ENCODE measurements at regions not wholly inside any gene's neighbourhood (a gene's known extent, or its start where the extent isn't known, plus 50 kb on each side); places are given as distances from the start of the nearest gene placed in this dataset.

GRCh38 chr1:189851806-189852367, 625.8 kb downstream of the BRINP3 start:
- no peak for DNase-seq

- peak; percentile 53 for DNase-seq
Measured at GRCh38 chr1:189859385-189859977, 618.2 kb downstream of the BRINP3 start.

GRCh38 chr1:189866606-189867005, 611.1 kb downstream of the BRINP3 start:
- DNase-seq: no peak

GRCh38 chr1:189868021-189868420, 609.6 kb downstream of the BRINP3 start:
- DNase-seq: no peak

GRCh38 chr1:189874715-189875435, 602.8 kb downstream of the BRINP3 start:
- no peak for DNase-seq

- DNase-seq: no peak
Measured at GRCh38 chr1:189880135-189880534, 597.5 kb downstream of the BRINP3 start.

GRCh38 chr1:189899686-189900425, 577.8 kb downstream of the BRINP3 start:
- DNase-seq: no peak

- DNase-seq: no peak
Measured at GRCh38 chr1:189904509-189904908, 573.2 kb downstream of the BRINP3 start.

GRCh38 chr1:189908113-189908512, 569.6 kb downstream of the BRINP3 start:
- DNase-seq: no peak

- no peak for DNase-seq
Measured at GRCh38 chr1:189921613-189922012, 556.1 kb downstream of the BRINP3 start.

- no peak for DNase-seq
Measured at GRCh38 chr1:189927641-189928040, 550.0 kb downstream of the BRINP3 start.

- no peak for DNase-seq
Measured at GRCh38 chr1:189929501-189930099, 548.1 kb downstream of the BRINP3 start.

- no peak for DNase-seq
Measured at GRCh38 chr1:189936861-189937260, 540.8 kb downstream of the BRINP3 start.

GRCh38 chr1:189939967-189940366, 537.7 kb downstream of the BRINP3 start:
- no peak for DNase-seq

GRCh38 chr1:189941922-189942321, 535.7 kb downstream of the BRINP3 start:
- no peak for DNase-seq

GRCh38 chr1:189958756-189959155, 518.9 kb downstream of the BRINP3 start:
- DNase-seq: no peak

GRCh38 chr1:189960769-189961168, 516.9 kb downstream of the BRINP3 start:
- no peak for DNase-seq

- no peak for DNase-seq
Measured at GRCh38 chr1:189962181-189962580, 515.5 kb downstream of the BRINP3 start.

- no peak for DNase-seq
Measured at GRCh38 chr1:189970331-189971230, 507.1 kb downstream of the BRINP3 start.

GRCh38 chr1:189971656-189972055, 506.0 kb downstream of the BRINP3 start:
- DNase-seq: no peak

- DNase-seq: no peak
Measured at GRCh38 chr1:189977184-189977583, 500.5 kb downstream of the BRINP3 start.
